ENCODE measurements at regions not wholly inside any gene's neighbourhood (a gene's known extent, or its start where the extent isn't known, plus 50 kb on each side); places are given as distances from the start of the nearest gene placed in this dataset.

GRCh38 chr2:217291259-217291658, 431.4 kb upstream of the TNP1 start:
- TF ChIP-seq CTCF (IDR thresholded peaks at IDR 0.05; ENCODE audit: low read depth, low read length, poor library complexity, severe bottlenecking) = no peak
- no peak for TF ChIP-seq EZH2phosphoT487 (IDR thresholded peaks at IDR 0.05; ENCODE audit: borderline replicate concordance, low read length)

Data from DOHH2 (cell line).